Endothelial cell of umbilical vein (primary cell): ENCODE measurements at regions not wholly inside any gene's neighbourhood (a gene's known extent, or its start where the extent isn't known, plus 50 kb on each side); places are given as distances from the start of the nearest gene placed in this dataset.

Source experiments
- BruUV-seq: library from RNA; stranded (reverse); fragments of 400-500 nt; replicated peaks from 2 replicates; lab custom pipeline; 2021; lab: Mats Ljungman, UMichigan
- CTCF ChIA-PET: fragments of 300-600, 350-600 bp; sonication (Branson Sonifier 250); formaldehyde crosslinking; loops from one replicate; lab custom pipeline; 2021; ENCODE audit warnings: antibody characterized with exemption, inconsistent platforms; lab: Charles Lee
- POLR2A ChIA-PET: fragments of 300-600, 350-600 bp; sonication (Branson Sonifier 250); formaldehyde crosslinking; loops from one replicate; lab custom pipeline; 2021; ENCODE audit warnings: antibody characterized with exemption, inconsistent platforms; lab: Charles Lee
- DNase-seq: peaks from one replicate; pipeline ENCODE4 v3.0.0-alpha.2; 2011; ENCODE audit warnings: low read depth, low spot score
- FAIRE-seq: peaks from 2 replicates; lab custom pipeline; 2011; peaks lifted over from hg19 to GRCh38; lab: Jason Lieb, UNC
- H2AFZ ChIP-seq: 2 replicates; pipeline ENCODE4 v1.6.0; 2012; ENCODE audit warnings: low read depth, low read length, control low read depth, inconsistent platforms
- H3K27ac ChIP-seq: 2 replicates; pipeline ENCODE4 v1.5.1; 2011; ENCODE audit warnings: low read depth, mild to moderate bottlenecking, control low read depth, low read length, moderate library complexity; ENCODE audit not compliant: insufficient read depth
- H3K27me3 ChIP-seq, 2 experiments: 2 replicates each; pipeline versions ENCODE4 v1.6.0 to v1.6.1; 2011; ENCODE audit warnings: low read length in 2 of 2, mixed read lengths in 1 of 2; ENCODE audit not compliant: control insufficient read depth in 2 of 2, insufficient read depth in 2 of 2
- H3K36me3 ChIP-seq, 2 experiments: 2 replicates in 1 of 2; 3 replicates in 1 of 2; pipeline ENCODE4 v1.5.1; 2011; ENCODE audit warnings: low read length in 2 of 2, mild to moderate bottlenecking in 1 of 2, moderate library complexity in 1 of 2; ENCODE audit not compliant: control insufficient read depth in 2 of 2, insufficient read depth in 2 of 2; ENCODE audit errors: extremely low read depth in 1 of 2
- H3K4me1 ChIP-seq: 3 replicates; pipeline ENCODE4 v1.5.1; 2011; ENCODE audit warnings: mild to moderate bottlenecking, low read length; ENCODE audit not compliant: control insufficient read depth, insufficient read depth; ENCODE audit errors: extremely low read depth
- H3K4me2 ChIP-seq: 2 replicates; pipeline ENCODE4 v1.6.1; 2011; ENCODE audit warnings: low read length, control low read depth, mixed read lengths; ENCODE audit not compliant: insufficient read depth
- H3K4me3 ChIP-seq, 3 experiments: fragments of 200-600 bp in 1 of 3; sonication (generic), shearing (Covaris generic) in 1 of 3; replicated peaks in 1 of 3; 2 replicates each; pipeline ENCODE4 v1.5.1; 2011 to 2016; ENCODE audit warnings: control low read depth in 3 of 3, low read length in 3 of 3, mild to moderate bottlenecking in 2 of 3, inconsistent platforms in 1 of 3, low read depth in 1 of 3, moderate library complexity in 1 of 3; ENCODE audit not compliant: insufficient read depth in 1 of 3
- H3K79me2 ChIP-seq: 2 replicates; pipeline ENCODE4 v1.6.0; 2012; ENCODE audit warnings: low read length, inconsistent platforms; ENCODE audit not compliant: control insufficient read depth, insufficient read depth
- H3K9ac ChIP-seq: replicated peaks from 2 replicates; pipeline ENCODE3; 2011; ENCODE audit warnings: low read length, control low read depth; ENCODE audit not compliant: insufficient read depth; ENCODE audit errors: extremely low read depth
- H3K9me1 ChIP-seq: replicated peaks from 3 replicates; pipeline ENCODE4 v1.6.0; 2011; ENCODE audit warnings: mild to moderate bottlenecking, low read length; ENCODE audit not compliant: control insufficient read depth, insufficient read depth; ENCODE audit errors: extremely low read depth
- H3K9me3 ChIP-seq: replicated peaks from 2 replicates; pipeline ENCODE4 v1.5.1; 2012; ENCODE audit warnings: low read length, inconsistent platforms; ENCODE audit not compliant: control insufficient read depth, insufficient read depth
- H4K20me1 ChIP-seq: replicated peaks from 2 replicates; pipeline ENCODE3; 2011; ENCODE audit warnings: mild to moderate bottlenecking, low read length; ENCODE audit not compliant: control insufficient read depth, insufficient read depth; ENCODE audit errors: extremely low read depth
- CTCF ChIP-seq, 2 donors: IDR thresholded peaks; 1 replicate in 1 of 2; 2 replicates in 1 of 2; pipeline ENCODE4 v1.5.1; 2011; ENCODE audit warnings: low read length in 2 of 2, mild to moderate bottlenecking in 2 of 2, moderate library complexity in 2 of 2, control low read depth in 1 of 2, inconsistent platforms in 1 of 2, low read depth in 1 of 2; ENCODE audit not compliant: insufficient read depth in 1 of 2; ENCODE audit errors: extremely low read depth in 1 of 2
- EZH2 ChIP-seq: IDR thresholded peaks from 2 replicates; pipeline ENCODE4 v1.6.1; 2012; ENCODE audit warnings: borderline replicate concordance, low read depth, mild to moderate bottlenecking, moderate library complexity, low read length, inconsistent platforms; ENCODE audit not compliant: severe bottlenecking
- FOS ChIP-seq: IDR thresholded peaks from 2 replicates; pipeline ENCODE4 v1.6.1; 2011; ENCODE audit warnings: mild to moderate bottlenecking, low read length, moderate library complexity, borderline replicate concordance; ENCODE audit not compliant: insufficient read depth
- GATA2 ChIP-seq: IDR thresholded peaks from 2 replicates; pipeline ENCODE4 v1.7.0; 2011; ENCODE audit warnings: low read depth, mild to moderate bottlenecking, moderate library complexity, mixed read lengths, low read length; ENCODE audit not compliant: insufficient read length, insufficient read depth
- JUN ChIP-seq: IDR thresholded peaks from 2 replicates; pipeline ENCODE4 v1.6.1; 2011; ENCODE audit warnings: borderline replicate concordance, low read depth; ENCODE audit not compliant: insufficient read length, insufficient read depth
- MYC ChIP-seq: IDR thresholded peaks from one replicate; pipeline ENCODE4 v1.6.1; 2011; ENCODE audit warnings: mild to moderate bottlenecking, low read depth, low read length
- dilution Hi-C: fragments of 300-500 bp; cut with MboI; formaldehyde crosslinking; loops from one replicate; pipeline ENCODE4 v1.15.0; 2019; ENCODE audit warnings: low sequenced_read_pairs; ENCODE audit not compliant: extremely low pct_ligation_motif_present
- intact Hi-C: fragments of 100-400 bp; cut with micrococcal nuclease; formaldehyde crosslinking; loops from one replicate; pipeline ENCODE4 v1.10.0; 2022

DNA sequence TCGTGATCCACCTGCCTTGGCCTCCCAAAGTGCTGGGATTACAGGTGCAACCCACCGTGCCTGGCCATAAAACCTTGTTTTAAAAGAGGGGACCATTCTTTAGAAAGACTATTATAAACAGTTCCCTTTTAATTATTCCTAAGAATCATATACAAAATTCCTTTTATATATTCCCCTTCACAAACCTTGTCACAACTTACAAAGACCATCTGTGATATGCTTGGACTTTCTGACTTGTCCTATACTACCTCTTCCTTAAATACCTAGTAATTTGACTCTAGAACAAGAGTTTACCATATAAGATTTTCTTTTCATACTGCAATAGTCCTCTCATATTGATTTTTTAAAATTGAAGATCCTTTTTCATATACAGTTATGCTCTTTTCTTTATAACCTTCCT lies 135.8 kb upstream of the PRSS16 start:
- ChIA-PET CTCF (interaction anchor here (1.4 kb wide), 1 partner anchor 15 kb away, joined by 3 read pairs; no protein-coding TSS in a partner anchor), POLR2A (no interaction called here)
- H3K4me3 ChIP-seq, result no peak overlapping the region
- FAIRE-seq (no peak), DNase-seq (no peak)
- H4K20me1 ChIP-seq, result no peaks in the 10 kb centered on the region
- no peaks in the 10 kb centered on the region for H3K9me1 ChIP-seq
- H3K79me2 ChIP-seq, result no peaks in the 10 kb centered on the region
- H3K9me3 ChIP-seq, result no peaks in the 10 kb centered on the region
- H3K4me1 ChIP-seq, result no peaks in the 10 kb centered on the region
- dilution Hi-C loops, result no loop called here
- no peak overlapping the region for H3K4me2 ChIP-seq
- no TSS peak for BruUV-seq
- peaks cover 2 to 3% of the 10 kb centered on the region in 2 experiments for H3K27me3 ChIP-seq
- no peak for TF ChIP-seq CTCF (IDR thresholded peaks at IDR 0.05; ENCODE audit: extremely low read depth in 1 of 2, insufficient read depth in 1 of 2, low read depth in 1 of 2, low read length in 2 of 2)
- no peak for TF ChIP-seq GATA2
- no peak for TF ChIP-seq MYC
- H3K27ac ChIP-seq, result no peak overlapping the region
- H2AFZ ChIP-seq, result no peak overlapping the region
- no peaks in the 10 kb centered on the region for H3K36me3 ChIP-seq
- intact Hi-C loops, result no loop called here
- H3K9ac ChIP-seq, result no peak overlapping the region

- TF ChIP-seq GATA2 (no peak), JUN (no peak), FOS (no peak), CTCF (IDR thresholded peaks at IDR 0.05; ENCODE audit: extremely low read depth in 1 of 2, insufficient read depth in 1 of 2, low read depth in 1 of 2, low read length in 2 of 2) (no peak), EZH2 (no peak)
- BruUV-seq, result no TSS peak
- dilution Hi-C loops (no loop called here), intact Hi-C loops (no loop called here)
- no peak overlapping the region for H3K27ac ChIP-seq
- no peaks in the 10 kb centered on the region for H3K4me1 ChIP-seq
- no peak overlapping the region for H3K4me2 ChIP-seq
- H3K4me3 ChIP-seq, result no peak overlapping the region
- CTCF ChIA-PET, result no interaction called here
- H3K9me3 ChIP-seq, result no peaks in the 10 kb centered on the region
- no peak overlapping the region for H2AFZ ChIP-seq
- no peaks in the 10 kb centered on the region for H3K9me1 ChIP-seq
- POLR2A ChIA-PET, result no interaction called here
- DNase-seq, result no peak
- FAIRE-seq, result no peak
- no peaks in the 10 kb centered on the region for H4K20me1 ChIP-seq
- no peaks in the 10 kb centered on the region for H3K79me2 ChIP-seq
- no peaks in the 10 kb centered on the region for H3K36me3 ChIP-seq
- H3K9ac ChIP-seq, result no peak overlapping the region
- peaks cover 1 to 2% of the 10 kb centered on the region in 2 experiments for H3K27me3 ChIP-seq
Observed at GRCh38 chr6:27112974-27113373, 134.5 kb upstream of the PRSS16 start.
